Kidney (tissue), 13 donors: ENCODE measurements at regions not wholly inside any gene's neighbourhood (a gene's known extent, or its start where the extent isn't known, plus 50 kb on each side); places are given as distances from the start of the nearest gene placed in this dataset.

ENCODE experiments used
- DNase-seq, 5 donors: peaks; one replicate each; pipeline ENCODE4 v3.0.0-alpha.2; 2013 to 2020
- FAIRE-seq: peaks from 2 replicates; lab custom pipeline; 2012; peaks lifted over from hg19 to GRCh38; lab: Jason Lieb, UNC
- H3K27ac ChIP-seq, 2 donors: one replicate each; pipeline ENCODE4 v1.7.0; 2013; ENCODE audit warnings: low read depth in 2 of 2, low read length in 2 of 2, inconsistent platforms in 1 of 2
- H3K27me3 ChIP-seq: one replicate; pipeline ENCODE4 v1.7.1; 2013; ENCODE audit warnings: low read length, inconsistent platforms; ENCODE audit not compliant: control insufficient read depth, insufficient read depth
- H3K36me3 ChIP-seq, 3 donors: one replicate each; pipeline versions ENCODE4 v1.7.0 to v1.7.1; 2013; ENCODE audit warnings: low read length in 3 of 3, control low read depth in 1 of 3, inconsistent platforms in 1 of 3; ENCODE audit not compliant: insufficient read depth in 3 of 3, control insufficient read depth in 2 of 3
- H3K4me1 ChIP-seq, 3 donors: one replicate each; pipeline versions ENCODE4 v1.7.0 to v1.7.1; 2013; ENCODE audit warnings: low read length in 3 of 3, inconsistent platforms in 1 of 3, low read depth in 1 of 3; ENCODE audit not compliant: control insufficient read depth in 2 of 3, insufficient read depth in 2 of 3
- H3K4me3 ChIP-seq, 3 donors: one replicate each; pipeline versions ENCODE4 v1.7.0 to v1.8.1; 2013; ENCODE audit warnings: low read length in 3 of 3, control low read depth in 1 of 3, inconsistent platforms in 1 of 3
- H3K9ac ChIP-seq, 3 donors: one replicate each; pipeline versions ENCODE4 v1.7.0 to v1.7.1; 2013; ENCODE audit warnings: low read length in 3 of 3, control low read depth in 1 of 3, inconsistent platforms in 1 of 3
- H3K9me3 ChIP-seq, 3 donors: one replicate each; pipeline versions ENCODE4 v1.7.0 to v1.7.1; 2013; ENCODE audit warnings: low read length in 3 of 3, control low read depth in 1 of 3, inconsistent platforms in 1 of 3; ENCODE audit not compliant: control insufficient read depth in 2 of 3, insufficient read depth in 1 of 3
- CTCF ChIP-seq: IDR thresholded peaks from 3 replicates; pipeline ENCODE4 v1.5.1; 2012; ENCODE audit warnings: mild to moderate bottlenecking, moderate library complexity, borderline replicate concordance; ENCODE audit not compliant: insufficient read depth; ENCODE audit errors: extremely low read depth
- intact Hi-C: fragments of 100-400 bp; cut with DNase I; formaldehyde crosslinking; loops from one replicate; pipeline ENCODE4 v1.11.1; 2022
- donor health status: control.
- donor health status: control.
- donor health status: control.
- donor health status: control.
- donor health status: control.
- donor health status: DM: yes; HTN: yes; CAD: no.
- donor health status: Normal renal cell carcinoma (clear cell type).

GRCh38 chr5:58185801-58186200 lies 274.1 kb downstream of the PLK2 start:
- FAIRE-seq (no peak), DNase-seq (no peak)
- no peak for TF ChIP-seq CTCF
- no peaks in the 10 kb centered on the region for H3K27me3 ChIP-seq
- H3K9me3 ChIP-seq: no peaks in the 10 kb centered on the region
- H3K27ac ChIP-seq: no peak overlapping the region
- intact Hi-C loops: no loop called here
- no peak overlapping the region for H3K9ac ChIP-seq
- H3K4me3 ChIP-seq: no peak overlapping the region
- H3K4me1 ChIP-seq: no peaks in the 10 kb centered on the region
- no peaks in the 10 kb centered on the region for H3K36me3 ChIP-seq

- DNase-seq (no peak), FAIRE-seq (no peak)
- H3K27ac ChIP-seq: no peak overlapping the region
- no peaks in the 10 kb centered on the region for H3K27me3 ChIP-seq
- intact Hi-C loops: no loop called here
- no peak overlapping the region for H3K9ac ChIP-seq
- no peak overlapping the region for H3K4me3 ChIP-seq
- no peaks in the 10 kb centered on the region for H3K4me1 ChIP-seq
- TF ChIP-seq CTCF: no peak
- no peaks in the 10 kb centered on the region for H3K9me3 ChIP-seq
- no peaks in the 10 kb centered on the region for H3K36me3 ChIP-seq
Observed at GRCh38 chr5:58185397-58185796, 274.5 kb downstream of the PLK2 start.

- FAIRE-seq: no peak
- no peaks in the 10 kb centered on the region for H3K9me3 ChIP-seq
- no peaks in the 10 kb centered on the region for H3K4me1 ChIP-seq
- no peak overlapping the region for H3K27ac ChIP-seq
- H3K4me3 ChIP-seq: no peak overlapping the region
- TF ChIP-seq CTCF: no peak
- no peak for DNase-seq
- intact Hi-C loops: no loop called here
- H3K27me3 ChIP-seq: no peaks in the 10 kb centered on the region
- no peak overlapping the region for H3K9ac ChIP-seq
- H3K36me3 ChIP-seq: no peaks in the 10 kb centered on the region
Observed at GRCh38 chr5:58184910-58185309, 275.0 kb downstream of the PLK2 start.

GRCh38 chr5:58183786-58184085 lies 276.1 kb downstream of the PLK2 start:
- Histone ChIP-seq H3K9ac (no peak overlapping the region), H3K9me3 (no peaks in the 10 kb centered on the region), H3K4me3 (no peak overlapping the region), H3K36me3 (no peaks in the 10 kb centered on the region), H3K4me1 (no peaks in the 10 kb centered on the region), H3K27me3 (no peaks in the 10 kb centered on the region), H3K27ac (no peak overlapping the region)
- intact Hi-C loops: no loop called here
- FAIRE-seq: no peak
- no peak for TF ChIP-seq CTCF
- no peak for DNase-seq
